Keratinocyte (primary cell): ENCODE measurements at regions not wholly inside any gene's neighbourhood (a gene's known extent, or its start where the extent isn't known, plus 50 kb on each side); places are given as distances from the start of the nearest gene placed in this dataset.

Experiments
- DNase-seq: peaks from one replicate; pipeline ENCODE4 v3.0.0-alpha.2; 2011; ENCODE audit warnings: low read depth, missing footprints, low spot score
- FAIRE-seq: peaks from 2 replicates; lab custom pipeline; 2011; peaks lifted over from hg19 to GRCh38; lab: Jason Lieb, UNC
- H2AFZ ChIP-seq: 2 replicates; pipeline ENCODE4 v1.6.0; 2012; ENCODE audit warnings: low read length, control low read depth, inconsistent platforms; ENCODE audit not compliant: control insufficient read depth
- H3K27ac ChIP-seq: 2 replicates; pipeline ENCODE4 v1.5.1; 2011; ENCODE audit warnings: low read length; ENCODE audit not compliant: control insufficient read depth, insufficient read depth
- H3K27me3 ChIP-seq: 3 replicates; pipeline ENCODE4 v1.6.0; 2011; ENCODE audit warnings: low read length; ENCODE audit not compliant: control insufficient read depth, insufficient read depth; ENCODE audit errors: extremely low read depth
- H3K36me3 ChIP-seq, 2 experiments: 2 replicates in 1 of 2; 3 replicates in 1 of 2; pipeline ENCODE4 v1.5.1; 2011; ENCODE audit warnings: low read length in 2 of 2, mild to moderate bottlenecking in 1 of 2; ENCODE audit not compliant: control insufficient read depth in 2 of 2, insufficient read depth in 2 of 2; ENCODE audit errors: extremely low read depth in 1 of 2
- H3K4me1 ChIP-seq: 3 replicates; pipeline ENCODE4 v1.5.1; 2011; ENCODE audit warnings: low read length; ENCODE audit not compliant: control insufficient read depth, insufficient read depth; ENCODE audit errors: extremely low read depth
- H3K4me2 ChIP-seq: 3 replicates; pipeline ENCODE4 v1.6.0; 2011; ENCODE audit warnings: low read depth, low read length; ENCODE audit not compliant: control insufficient read depth, insufficient read depth; ENCODE audit errors: extremely low read depth
- H3K4me3 ChIP-seq, 3 experiments: fragments of 200-600 bp in 1 of 3; sonication (generic) in 1 of 3; 2 replicates in 2 of 3; 3 replicates in 1 of 3; pipeline ENCODE4 v1.5.1; 2011 to 2016; ENCODE audit warnings: low read length in 3 of 3, mild to moderate bottlenecking in 3 of 3, control low read depth in 2 of 3, inconsistent platforms in 1 of 3, low read depth in 1 of 3, mixed read lengths in 1 of 3, mixed run types in 1 of 3, moderate library complexity in 1 of 3; ENCODE audit not compliant: control insufficient read depth in 2 of 3, insufficient read depth in 2 of 3; ENCODE audit errors: extremely low read depth in 1 of 3
- H3K79me2 ChIP-seq: 2 replicates; pipeline ENCODE4 v1.6.0; 2012; ENCODE audit warnings: low read length; ENCODE audit not compliant: control insufficient read depth, insufficient read depth
- H3K9ac ChIP-seq: 3 replicates; pipeline ENCODE4 v1.6.0; 2011; ENCODE audit warnings: low read length; ENCODE audit not compliant: control insufficient read depth, insufficient read depth; ENCODE audit errors: extremely low read depth
- H3K9me1 ChIP-seq: 3 replicates; pipeline ENCODE4 v1.6.0; 2011; ENCODE audit warnings: low read length; ENCODE audit not compliant: control insufficient read depth, insufficient read depth; ENCODE audit errors: extremely low read depth
- H3K9me3 ChIP-seq: 2 replicates; pipeline ENCODE4 v1.5.1; 2012; ENCODE audit warnings: low read depth, low read length; ENCODE audit not compliant: control insufficient read depth
- H4K20me1 ChIP-seq: 3 replicates; pipeline ENCODE4 v1.6.0; 2011; ENCODE audit warnings: low read length; ENCODE audit not compliant: control insufficient read depth, insufficient read depth; ENCODE audit errors: extremely low read depth
- EZH2 ChIP-seq: IDR thresholded peaks from one replicate; pipeline ENCODE4 v1.6.1; 2012; ENCODE audit warnings: inconsistent platforms, mild to moderate bottlenecking, low read length, moderate library complexity
- dilution Hi-C: fragments of 300-500 bp; cut with MboI; formaldehyde crosslinking; loops from one replicate; pipeline ENCODE4 v1.7.0; 2020; ENCODE audit warnings: low sequenced_read_pairs; ENCODE audit not compliant: extremely low pct_ligation_motif_present
- TF ChIP-seq, protein P1 (sequence below), 3 experiments: IDR thresholded peaks in 1 of 3; conservative IDR thresholded peaks in 1 of 3; optimal IDR thresholded peaks in 1 of 3; 2 replicates in 2 of 3; 3 replicates in 1 of 3; pipeline versions ENCODE3 to v1.5.1; 2011; ENCODE audit warnings: low read length in 3 of 3, mild to moderate bottlenecking in 3 of 3, moderate library complexity in 2 of 3, control low read depth in 1 of 3, inconsistent platforms in 1 of 3; ENCODE audit not compliant: insufficient read depth in 2 of 3; ENCODE audit errors: extremely low read depth in 1 of 3

- DNase-seq (no peak), FAIRE-seq (no peak)
- H3K27ac ChIP-seq = no peak overlapping the region
- no peak overlapping the region for H2AFZ ChIP-seq
- no peak overlapping the region for H3K9ac ChIP-seq
- H4K20me1 ChIP-seq = no peaks in the 10 kb centered on the region
- H3K9me3 ChIP-seq = peaks cover 2% of the 10 kb centered on the region
- H3K4me1 ChIP-seq = no peaks in the 10 kb centered on the region
- no peaks in the 10 kb centered on the region for H3K9me1 ChIP-seq
- H3K36me3 ChIP-seq = no peaks in the 10 kb centered on the region
- TF ChIP-seq, protein P1, sequence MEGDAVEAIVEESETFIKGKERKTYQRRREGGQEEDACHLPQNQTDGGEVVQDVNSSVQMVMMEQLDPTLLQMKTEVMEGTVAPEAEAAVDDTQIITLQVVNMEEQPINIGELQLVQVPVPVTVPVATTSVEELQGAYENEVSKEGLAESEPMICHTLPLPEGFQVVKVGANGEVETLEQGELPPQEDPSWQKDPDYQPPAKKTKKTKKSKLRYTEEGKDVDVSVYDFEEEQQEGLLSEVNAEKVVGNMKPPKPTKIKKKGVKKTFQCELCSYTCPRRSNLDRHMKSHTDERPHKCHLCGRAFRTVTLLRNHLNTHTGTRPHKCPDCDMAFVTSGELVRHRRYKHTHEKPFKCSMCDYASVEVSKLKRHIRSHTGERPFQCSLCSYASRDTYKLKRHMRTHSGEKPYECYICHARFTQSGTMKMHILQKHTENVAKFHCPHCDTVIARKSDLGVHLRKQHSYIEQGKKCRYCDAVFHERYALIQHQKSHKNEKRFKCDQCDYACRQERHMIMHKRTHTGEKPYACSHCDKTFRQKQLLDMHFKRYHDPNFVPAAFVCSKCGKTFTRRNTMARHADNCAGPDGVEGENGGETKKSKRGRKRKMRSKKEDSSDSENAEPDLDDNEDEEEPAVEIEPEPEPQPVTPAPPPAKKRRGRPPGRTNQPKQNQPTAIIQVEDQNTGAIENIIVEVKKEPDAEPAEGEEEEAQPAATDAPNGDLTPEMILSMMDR (optimal IDR thresholded peaks at IDR 0.05 in 1 of 3, IDR thresholded peaks at IDR 0.05 in 1 of 3, conservative IDR thresholded peaks at IDR 0.05 in 1 of 3; ENCODE audit: extremely low read depth in 1 of 3, insufficient read depth in 2 of 3, low read length in 3 of 3) = no peak
- TF ChIP-seq EZH2 = no peak
- H3K79me2 ChIP-seq = no peaks in the 10 kb centered on the region
- H3K4me3 ChIP-seq = no peak overlapping the region
- H3K4me2 ChIP-seq = no peak overlapping the region
- H3K27me3 ChIP-seq = no peaks in the 10 kb centered on the region
- dilution Hi-C loops = no loop called here
Observed at GRCh38 chr14:85050180-85050579, 479.8 kb upstream of the FLRT2 start.

GRCh38 chr14:85052646-85053045, 477.3 kb upstream of the FLRT2 start:
- Histone ChIP-seq H3K79me2 (no peaks in the 10 kb centered on the region), H3K9me1 (no peaks in the 10 kb centered on the region), H3K36me3 (no peaks in the 10 kb centered on the region), H4K20me1 (no peaks in the 10 kb centered on the region), H3K4me3 (no peak overlapping the region), H3K4me2 (no peak overlapping the region), H2AFZ (no peak overlapping the region), H3K4me1 (no peaks in the 10 kb centered on the region), H3K27me3 (no peaks in the 10 kb centered on the region), H3K9me3 (peaks cover 2% of the 10 kb centered on the region), H3K9ac (no peak overlapping the region), H3K27ac (no peak overlapping the region)
- no peak for FAIRE-seq
- no peak for DNase-seq
- dilution Hi-C loops = no loop called here
- no peak for TF ChIP-seq EZH2
- TF ChIP-seq, protein P1 (optimal IDR thresholded peaks at IDR 0.05 in 1 of 3, IDR thresholded peaks at IDR 0.05 in 1 of 3, conservative IDR thresholded peaks at IDR 0.05 in 1 of 3; ENCODE audit: extremely low read depth in 1 of 3, insufficient read depth in 2 of 3, low read length in 3 of 3) = no peak
